K562 (cell line): ENCODE measurements at regions not wholly inside any gene's neighbourhood (a gene's known extent, or its start where the extent isn't known, plus 50 kb on each side); places are given as distances from the start of the nearest gene placed in this dataset.
A peak's percentile ranks its signal among the peaks of the same experiment; 100 is the strongest.

Experiments
- DDX20 ChIP-seq: fragments of 450-650 bp; IDR thresholded peaks from 2 replicates; pipeline ENCODE4 v1.6.1; 2016; ENCODE audit warnings: missing genetic modification characterization, low read depth, mild to moderate bottlenecking, missing compliant biosample characterization, moderate library complexity
- EP300 ChIP-seq: IDR thresholded peaks from 2 replicates; pipeline ENCODE4 v1.6.1; 2012; ENCODE audit warnings: low read length, improper control_type of control experiment
- GTF2A2 ChIP-seq: IDR thresholded peaks from 2 replicates; pipeline ENCODE4 v1.6.1; 2016; ENCODE audit warnings: mild to moderate bottlenecking, missing genetic modification characterization, missing compliant biosample characterization
- HDAC1 ChIP-seq, 2 experiments: fragments of 450-650 bp; IDR thresholded peaks; 2 replicates each; pipeline ENCODE4 v1.6.1; 2016 to 2017; ENCODE audit warnings: inconsistent platforms in 1 of 2, mild to moderate bottlenecking in 1 of 2, moderate library complexity in 1 of 2
- KLF6 ChIP-seq: fragments of 250-450 bp; sonication (Bioruptor Pico); IDR thresholded peaks from 2 replicates; pipeline ENCODE4 v1.4.0; 2020; ENCODE audit warnings: mild to moderate bottlenecking, moderate library complexity, borderline replicate concordance
- MYBL2 ChIP-seq, 2 experiments: fragments of 450-650 bp in 1 of 2; sonication (generic) in 1 of 2; formaldehyde crosslinking in 1 of 2; IDR thresholded peaks; 2 replicates each; pipeline versions ENCODE4 v1.6.1 to v1.8.1; 2017 to 2022; ENCODE audit warnings: borderline replicate concordance in 1 of 2, inconsistent platforms in 1 of 2, low read depth in 1 of 2, mild to moderate bottlenecking in 1 of 2, missing genetic modification reagents in 1 of 2, moderate library complexity in 1 of 2
- TCF3 ChIP-seq: sonication (generic); formaldehyde crosslinking; IDR thresholded peaks from 2 replicates; pipeline ENCODE4 v1.4.0; 2020; ENCODE audit warnings: mild to moderate bottlenecking, missing genetic modification reagents
- ZBTB8A ChIP-seq: fragments of 450-650 bp; IDR thresholded peaks from 2 replicates; pipeline ENCODE4 v1.6.1; 2018; ENCODE audit warnings: mild to moderate bottlenecking, moderate library complexity; ENCODE audit not compliant: partially characterized antibody
- ZNF146 ChIP-seq: IDR thresholded peaks from one replicate; pipeline ENCODE4 v1.6.1; 2018; ENCODE audit warnings: missing compliant biosample characterization; ENCODE audit not compliant: unreplicated experiment
- TF ChIP-seq, protein P1 (sequence below): fragments of 250-450 bp; sonication (Bioruptor Pico); IDR thresholded peaks from 2 replicates; pipeline ENCODE4 v1.4.0; 2020; ENCODE audit warnings: mild to moderate bottlenecking, moderate library complexity
- TF ChIP-seq, protein P2 (sequence below): fragments of 450-650 bp; IDR thresholded peaks from 2 replicates; pipeline ENCODE4 v1.6.1; 2016; ENCODE audit warnings: missing biosample characterization, missing genetic modification characterization
- TF ChIP-seq, protein P3 (sequence below): IDR thresholded peaks from 2 replicates; pipeline ENCODE4 v1.6.1; 2011; ENCODE audit warnings: borderline replicate concordance, low read depth, mild to moderate bottlenecking, moderate library complexity, low read length; ENCODE audit not compliant: insufficient read depth, poor library complexity, severe bottlenecking

DNA sequence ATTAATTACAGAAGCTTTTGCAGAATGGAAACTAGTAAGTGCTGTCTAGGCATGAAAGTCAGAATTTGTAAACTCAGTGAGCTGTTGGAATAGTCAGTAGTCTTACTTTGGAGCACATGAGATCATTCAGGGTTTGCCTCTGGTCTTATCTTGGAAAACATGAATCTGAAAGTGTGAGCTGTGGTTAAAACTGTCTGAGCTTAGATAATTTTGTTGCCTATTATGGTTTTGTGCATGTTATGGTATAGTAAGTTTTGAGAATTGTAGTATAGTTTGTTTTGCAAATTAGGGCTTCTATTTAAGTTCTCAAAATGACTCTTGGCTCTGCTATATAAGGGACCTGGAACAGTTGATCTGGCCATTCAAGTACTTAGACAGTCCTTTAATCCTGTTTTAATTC, 53.7 kb upstream of the TRPC4 start (continued):
- TF ChIP-seq MYBL2 (IDR thresholded peaks at IDR 0.05; ENCODE audit: low read depth) (no peak), MYBL2 (CRISPR knock-in tag; IDR thresholded peaks at IDR 0.05; ENCODE audit: borderline replicate concordance) (no peak), EP300 (peak; percentile 79), ZBTB8A (no peak), HDAC1 (IDR thresholded peaks at IDR 0.05) (peak in 1 of 2 experiments; percentile 75; a peak in 2 of 4 replicates), DDX20 (tag) (no peak), GTF2A2 (tag) (no peak), TCF3 (CRISPR knock-in tag) (peak; percentile 85), KLF6 (CRISPR knock-in tag) (no peak), ZNF146 (CRISPR knock-in tag) (no peak)
- TF ChIP-seq, protein P1, sequence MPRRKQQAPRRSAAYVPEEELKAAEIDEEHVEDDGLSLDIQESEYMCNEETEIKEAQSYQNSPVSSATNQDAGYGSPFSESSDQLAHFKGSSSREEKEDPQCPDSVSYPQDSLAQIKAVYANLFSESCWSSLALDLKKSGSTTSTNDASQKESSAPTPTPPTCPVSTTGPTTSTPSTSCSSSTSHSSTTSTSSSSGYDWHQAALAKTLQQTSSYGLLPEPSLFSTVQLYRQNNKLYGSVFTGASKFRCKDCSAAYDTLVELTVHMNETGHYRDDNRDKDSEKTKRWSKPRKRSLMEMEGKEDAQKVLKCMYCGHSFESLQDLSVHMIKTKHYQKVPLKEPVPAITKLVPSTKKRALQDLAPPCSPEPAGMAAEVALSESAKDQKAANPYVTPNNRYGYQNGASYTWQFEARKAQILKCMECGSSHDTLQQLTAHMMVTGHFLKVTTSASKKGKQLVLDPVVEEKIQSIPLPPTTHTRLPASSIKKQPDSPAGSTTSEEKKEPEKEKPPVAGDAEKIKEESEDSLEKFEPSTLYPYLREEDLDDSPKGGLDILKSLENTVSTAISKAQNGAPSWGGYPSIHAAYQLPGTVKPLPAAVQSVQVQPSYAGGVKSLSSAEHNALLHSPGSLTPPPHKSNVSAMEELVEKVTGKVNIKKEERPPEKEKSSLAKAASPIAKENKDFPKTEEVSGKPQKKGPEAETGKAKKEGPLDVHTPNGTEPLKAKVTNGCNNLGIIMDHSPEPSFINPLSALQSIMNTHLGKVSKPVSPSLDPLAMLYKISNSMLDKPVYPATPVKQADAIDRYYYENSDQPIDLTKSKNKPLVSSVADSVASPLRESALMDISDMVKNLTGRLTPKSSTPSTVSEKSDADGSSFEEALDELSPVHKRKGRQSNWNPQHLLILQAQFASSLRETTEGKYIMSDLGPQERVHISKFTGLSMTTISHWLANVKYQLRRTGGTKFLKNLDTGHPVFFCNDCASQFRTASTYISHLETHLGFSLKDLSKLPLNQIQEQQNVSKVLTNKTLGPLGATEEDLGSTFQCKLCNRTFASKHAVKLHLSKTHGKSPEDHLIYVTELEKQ: no peak
- TF ChIP-seq, protein P2, sequence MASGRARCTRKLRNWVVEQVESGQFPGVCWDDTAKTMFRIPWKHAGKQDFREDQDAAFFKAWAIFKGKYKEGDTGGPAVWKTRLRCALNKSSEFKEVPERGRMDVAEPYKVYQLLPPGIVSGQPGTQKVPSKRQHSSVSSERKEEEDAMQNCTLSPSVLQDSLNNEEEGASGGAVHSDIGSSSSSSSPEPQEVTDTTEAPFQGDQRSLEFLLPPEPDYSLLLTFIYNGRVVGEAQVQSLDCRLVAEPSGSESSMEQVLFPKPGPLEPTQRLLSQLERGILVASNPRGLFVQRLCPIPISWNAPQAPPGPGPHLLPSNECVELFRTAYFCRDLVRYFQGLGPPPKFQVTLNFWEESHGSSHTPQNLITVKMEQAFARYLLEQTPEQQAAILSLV (tag): no peak
- TF ChIP-seq, protein P3, sequence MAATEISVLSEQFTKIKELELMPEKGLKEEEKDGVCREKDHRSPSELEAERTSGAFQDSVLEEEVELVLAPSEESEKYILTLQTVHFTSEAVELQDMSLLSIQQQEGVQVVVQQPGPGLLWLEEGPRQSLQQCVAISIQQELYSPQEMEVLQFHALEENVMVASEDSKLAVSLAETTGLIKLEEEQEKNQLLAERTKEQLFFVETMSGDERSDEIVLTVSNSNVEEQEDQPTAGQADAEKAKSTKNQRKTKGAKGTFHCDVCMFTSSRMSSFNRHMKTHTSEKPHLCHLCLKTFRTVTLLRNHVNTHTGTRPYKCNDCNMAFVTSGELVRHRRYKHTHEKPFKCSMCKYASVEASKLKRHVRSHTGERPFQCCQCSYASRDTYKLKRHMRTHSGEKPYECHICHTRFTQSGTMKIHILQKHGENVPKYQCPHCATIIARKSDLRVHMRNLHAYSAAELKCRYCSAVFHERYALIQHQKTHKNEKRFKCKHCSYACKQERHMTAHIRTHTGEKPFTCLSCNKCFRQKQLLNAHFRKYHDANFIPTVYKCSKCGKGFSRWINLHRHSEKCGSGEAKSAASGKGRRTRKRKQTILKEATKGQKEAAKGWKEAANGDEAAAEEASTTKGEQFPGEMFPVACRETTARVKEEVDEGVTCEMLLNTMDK: no peak
